H9 (cell line): ENCODE measurements at regions not wholly inside any gene's neighbourhood (a gene's known extent, or its start where the extent isn't known, plus 50 kb on each side); places are given as distances from the start of the nearest gene placed in this dataset.

Experiments used
- DNase-seq: peaks from one replicate; pipeline ENCODE4 v3.0.0-alpha.2; 2017
- H2AFZ ChIP-seq: one replicate; pipeline ENCODE4 v1.6.1; 2013; ENCODE audit warnings: mild to moderate bottlenecking, low read length, control low read depth, moderate library complexity
- H2AK5ac ChIP-seq: 2 replicates; pipeline ENCODE4 v1.6.1; 2013; ENCODE audit warnings: low read length, control low read depth, mixed read lengths; ENCODE audit not compliant: insufficient read length
- H2BK120ac ChIP-seq: one replicate; pipeline ENCODE4 v1.6.1; 2013; ENCODE audit warnings: low read depth, mild to moderate bottlenecking, low read length, control low read depth, inconsistent platforms; ENCODE audit not compliant: poor library complexity, severe bottlenecking
- H2BK12ac ChIP-seq: 2 replicates; pipeline ENCODE4 v1.6.1; 2013; ENCODE audit warnings: low read length, control low read depth, mixed read lengths, low read depth; ENCODE audit not compliant: insufficient read length
- H2BK15ac ChIP-seq: 2 replicates; pipeline ENCODE4 v1.6.1; 2013; ENCODE audit warnings: low read depth, low read length, control low read depth
- H2BK20ac ChIP-seq: one replicate; pipeline ENCODE4 v1.6.1; 2013; ENCODE audit warnings: low read depth, mild to moderate bottlenecking, low read length, control low read depth, inconsistent platforms; ENCODE audit not compliant: poor library complexity, severe bottlenecking
- H2BK5ac ChIP-seq: 2 replicates; pipeline ENCODE4 v1.6.1; 2013; ENCODE audit warnings: low read length, control low read depth, mixed read lengths; ENCODE audit not compliant: insufficient read length
- H3K14ac ChIP-seq: 2 replicates; pipeline ENCODE4 v1.6.1; 2013; ENCODE audit warnings: low read length, control low read depth; ENCODE audit not compliant: insufficient read depth
- H3K18ac ChIP-seq: 2 replicates; pipeline ENCODE4 v1.6.1; 2013; ENCODE audit warnings: low read depth, mild to moderate bottlenecking, mixed read lengths, low read length, control low read depth; ENCODE audit not compliant: insufficient read length
- H3K23ac ChIP-seq: 2 replicates; pipeline ENCODE4 v1.6.1; 2013; ENCODE audit warnings: low read length, control low read depth, mixed read lengths, low read depth; ENCODE audit not compliant: insufficient read length
- H3K23me2 ChIP-seq: 2 replicates; pipeline ENCODE4 v1.6.1; 2013; ENCODE audit warnings: low read depth, mild to moderate bottlenecking, mixed read lengths, low read length, control low read depth; ENCODE audit not compliant: insufficient read length, poor library complexity, severe bottlenecking
- H3K27ac ChIP-seq: 2 replicates; pipeline ENCODE4 v1.5.1; 2013; ENCODE audit warnings: low read length, control low read depth, mixed read lengths, low read depth; ENCODE audit not compliant: insufficient read length
- H3K27me3 ChIP-seq: 2 replicates; pipeline ENCODE4 v1.6.1; 2013; ENCODE audit warnings: low read length, control low read depth, inconsistent platforms; ENCODE audit not compliant: insufficient read depth
- H3K4ac ChIP-seq: 2 replicates; pipeline ENCODE4 v1.6.1; 2013; ENCODE audit warnings: low read depth, mild to moderate bottlenecking, control low read depth, inconsistent platforms, low read length, moderate library complexity
- H3K4me1 ChIP-seq: 2 replicates; pipeline ENCODE4 v1.6.1; 2013; ENCODE audit warnings: low read length, control low read depth, inconsistent platforms; ENCODE audit not compliant: insufficient read depth
- H3K4me2 ChIP-seq: 2 replicates; pipeline ENCODE4 v1.6.1; 2013; ENCODE audit warnings: low read length, control low read depth, mixed read lengths; ENCODE audit not compliant: insufficient read length, insufficient read depth
- H3K56ac ChIP-seq: 2 replicates; pipeline ENCODE4 v1.6.1; 2013; ENCODE audit warnings: low read depth, mild to moderate bottlenecking, mixed read lengths, low read length, control low read depth; ENCODE audit not compliant: insufficient read length
- H3K79me1 ChIP-seq: 2 replicates; pipeline ENCODE4 v1.6.1; 2013; ENCODE audit warnings: low read depth, mild to moderate bottlenecking, moderate library complexity, low read length, control low read depth, inconsistent platforms; ENCODE audit not compliant: insufficient read depth, poor library complexity, severe bottlenecking
- H3K79me2 ChIP-seq: 2 replicates; pipeline ENCODE4 v1.6.1; 2013; ENCODE audit warnings: low read length, control low read depth, inconsistent platforms; ENCODE audit not compliant: insufficient read depth
- H3K9ac ChIP-seq: 2 replicates; pipeline ENCODE4 v1.6.1; 2013; ENCODE audit warnings: low read length, control low read depth, mixed read lengths; ENCODE audit not compliant: insufficient read length; ENCODE audit errors: extremely low read depth
- H3K9me3 ChIP-seq: one replicate; pipeline ENCODE4 v1.6.1; 2013; ENCODE audit warnings: low read depth, low read length, inconsistent platforms; ENCODE audit not compliant: control insufficient read depth
- H3T11ph ChIP-seq: one replicate; pipeline ENCODE4 v1.6.1; 2013; ENCODE audit warnings: mild to moderate bottlenecking, low read length, control low read depth, inconsistent platforms
- H4K20me1 ChIP-seq: one replicate; pipeline ENCODE4 v1.6.1; 2013; ENCODE audit not compliant: control insufficient read depth, insufficient read length, insufficient read depth
- H4K5ac ChIP-seq: 2 replicates; pipeline ENCODE4 v1.6.1; 2013; ENCODE audit warnings: low read depth, mild to moderate bottlenecking, mixed read lengths, low read length, control low read depth; ENCODE audit not compliant: insufficient read length
- H4K8ac ChIP-seq: replicated peaks from 2 replicates; pipeline ENCODE4 v1.6.1; 2013; ENCODE audit warnings: low read length, control low read depth, mixed read lengths, low read depth; ENCODE audit not compliant: insufficient read length
- H4K91ac ChIP-seq: 2 replicates; pipeline ENCODE4 v1.6.1; 2013; ENCODE audit warnings: low read depth, mild to moderate bottlenecking, moderate library complexity, mixed read lengths, low read length, control low read depth; ENCODE audit not compliant: insufficient read length
- H3K27ac Mint-ChIP-seq, 3 experiments: 2 replicates in 2 of 3; 3 replicates in 1 of 3; pipeline ENCODE4 v1.8.0; 2020 to 2021; ENCODE audit warnings: mixed read lengths in 3 of 3, mild to moderate bottlenecking in 1 of 3, moderate library complexity in 1 of 3
- H3K27me3 Mint-ChIP-seq: 2 replicates; pipeline ENCODE4 v1.8.0; 2021; ENCODE audit warnings: low read depth, mild to moderate bottlenecking, moderate library complexity, mixed read lengths
- H3K36me3 Mint-ChIP-seq, 3 experiments: 2 replicates in 2 of 3; 3 replicates in 1 of 3; pipeline ENCODE4 v1.8.0; 2020 to 2021; ENCODE audit warnings: low read depth in 3 of 3, mixed read lengths in 3 of 3; ENCODE audit not compliant: insufficient read depth in 1 of 3
- H3K4me1 Mint-ChIP-seq, 2 experiments: 2 replicates each; pipeline ENCODE4 v1.8.0; 2020; ENCODE audit warnings: mixed read lengths in 2 of 2
- H3K4me3 Mint-ChIP-seq, 2 experiments: 2 replicates in 1 of 2; 3 replicates in 1 of 2; pipeline ENCODE4 v1.8.0; 2020 to 2021; ENCODE audit warnings: mild to moderate bottlenecking in 2 of 2, mixed read lengths in 2 of 2, moderate library complexity in 1 of 2
- H3K9me3 Mint-ChIP-seq, 2 experiments: 2 replicates in 1 of 2; 3 replicates in 1 of 2; pipeline ENCODE4 v1.8.0; 2020; ENCODE audit warnings: mild to moderate bottlenecking in 2 of 2, mixed read lengths in 2 of 2, moderate library complexity in 1 of 2
- CTCF ChIP-seq: fragments of 200-600 bp; sonication (generic); conservative IDR thresholded peaks from 3 replicates; pipeline ENCODE4 v1.8.0; 2021; ENCODE audit warnings: antibody characterized with exemption, mild to moderate bottlenecking
- WGBS: extraction: QIAGEN DNeasy Blood & Tissue Kit; methylation state at CpG from one replicate; pipeline ENCODE4 v1.1.7; 2013; ENCODE audit warnings: missing lambda C conversion rate, low lambda C conversion rate, mixed read lengths; ENCODE audit not compliant: insufficient read length; ENCODE audit errors: extremely low coverage; 5-methylcytosine and 5-hydroxymethylcytosine counted together

GRCh38 chr1:4084048-4084431 lies 184.0 kb upstream of the C1orf174 start:
- H3K4me1 ChIP-seq, result no peaks in the 10 kb centered on the region
- no peak overlapping the region for H3K27ac Mint-ChIP-seq
- H3K9me3 Mint-ChIP-seq, result peaks cover 13 to 26% of the 10 kb centered on the region in 2 experiments

More at GRCh38 chr1:4084048-4084431, 184.0 kb upstream of the C1orf174 start:
- H2BK15ac ChIP-seq, result no peak overlapping the region
- no peaks in the 10 kb centered on the region for H3K27me3 ChIP-seq
- no peak overlapping the region for H2BK20ac ChIP-seq
- H2BK5ac ChIP-seq, result no peak overlapping the region
- no peak overlapping the region for H2BK12ac ChIP-seq
- no peak overlapping the region for H3K4me3 Mint-ChIP-seq
- no peak overlapping the region for H3T11ph ChIP-seq
- H3K23me2 ChIP-seq, result no peaks in the 10 kb centered on the region
- no peaks in the 10 kb centered on the region for H4K20me1 ChIP-seq
- DNase-seq, result no peak
- no peak overlapping the region for H3K14ac ChIP-seq
- no peak overlapping the region for H3K56ac ChIP-seq
- H4K5ac ChIP-seq, result no peak overlapping the region
- no peak overlapping the region for H2AFZ ChIP-seq
- H2BK120ac ChIP-seq, result no peak overlapping the region
- H3K23ac ChIP-seq, result no peak overlapping the region
- no peak for TF ChIP-seq CTCF
- no peak overlapping the region for H2AK5ac ChIP-seq
- no peak overlapping the region for H4K91ac ChIP-seq
- no peak overlapping the region for H3K9ac ChIP-seq
- H3K36me3 Mint-ChIP-seq, result peaks cover 3 to 9% (median 6%) of the 10 kb centered on the region in 3 experiments; a peak in 6 of 7 replicates
- peaks cover 13% of the 10 kb centered on the region for H3K27me3 Mint-ChIP-seq
- no peak overlapping the region for H3K4me2 ChIP-seq
- no peak overlapping the region for H3K27ac ChIP-seq
- no peak overlapping the region for H3K4ac ChIP-seq
- no peaks in the 10 kb centered on the region for H3K9me3 ChIP-seq
- no peaks in the 10 kb centered on the region for H3K79me1 ChIP-seq
- no peaks in the 10 kb centered on the region for H3K79me2 ChIP-seq
- no peak overlapping the region for H3K18ac ChIP-seq
- H3K4me1 Mint-ChIP-seq, result peaks cover 6 to 10% of the 10 kb centered on the region in 2 experiments
- no CpG with 5 or more reads among the region's 6 CpGs for WGBS
- no peak overlapping the region for H4K8ac ChIP-seq
